SH-SY5Y (cell line): ENCODE measurements at regions not wholly inside any gene's neighbourhood (a gene's known extent, or its start where the extent isn't known, plus 50 kb on each side); places are given as distances from the start of the nearest gene placed in this dataset.
A peak's percentile ranks its signal among the peaks of the same experiment; 100 is the strongest.

Experiments
- GATA2 ChIP-seq: IDR thresholded peaks from 2 replicates; pipeline ENCODE4 v1.6.1; 2011; ENCODE audit warnings: mild to moderate bottlenecking, low read depth, low read length
- GATA3 ChIP-seq: IDR thresholded peaks from 2 replicates; pipeline ENCODE4 v1.6.1; 2011; ENCODE audit warnings: low read depth, mild to moderate bottlenecking, low read length, moderate library complexity

- TF ChIP-seq GATA3 (no peak), GATA2 (no peak)
Measured at GRCh38 chr4:173990126-173990868, 293.2 kb downstream of the FBXO8 start.

GRCh38 chr4:173960398-173960797 lies 323.1 kb downstream of the FBXO8 start:
- no peak for TF ChIP-seq GATA2
- TF ChIP-seq GATA3, result no peak

GRCh38 chr4:173958445-173958844 lies 325.0 kb downstream of the FBXO8 start:
- TF ChIP-seq GATA2 (no peak), GATA3 (no peak)

- peak; percentile 77 for TF ChIP-seq GATA3
- peak; percentile 58; the same call in 1 of the 2 replicates for TF ChIP-seq GATA2
Measured at GRCh38 chr4:173943547-173943946, 339.9 kb downstream of the FBXO8 start.

- TF ChIP-seq GATA3 (no peak), GATA2 (no peak)
Measured at GRCh38 chr4:173940146-173940545, 343.3 kb downstream of the FBXO8 start.

- TF ChIP-seq GATA2 (no peak), GATA3 (no peak)
Measured at GRCh38 chr4:173937631-173938270, 345.7 kb downstream of the FBXO8 start.

- TF ChIP-seq GATA2 (no peak), GATA3 (no peak)
Measured at GRCh38 chr4:173936861-173937260, 346.6 kb downstream of the FBXO8 start.

- peak; percentile 45; the same call in 1 of the 2 replicates for TF ChIP-seq GATA2
- no peak for TF ChIP-seq GATA3
Measured at GRCh38 chr4:173935622-173936405, 347.7 kb downstream of the FBXO8 start.

- TF ChIP-seq GATA3, result no peak
- TF ChIP-seq GATA2, result peak; percentile 78
Measured at GRCh38 chr4:173934933-173935620, 348.4 kb downstream of the FBXO8 start.

GRCh38 chr4:173934201-173934600 lies 349.3 kb downstream of the FBXO8 start:
- TF ChIP-seq GATA2 (no peak), GATA3 (no peak)

- no peak for TF ChIP-seq GATA3
- no peak for TF ChIP-seq GATA2
Measured at GRCh38 chr4:173932701-173933100, 350.8 kb downstream of the FBXO8 start.

- peak; percentile 81 for TF ChIP-seq GATA2
- TF ChIP-seq GATA3, result peak; percentile 92
Measured at GRCh38 chr4:173930329-173930967, 353.0 kb downstream of the FBXO8 start.

- TF ChIP-seq GATA2 (no peak), GATA3 (no peak)
Measured at GRCh38 chr4:173929921-173930320, 353.5 kb downstream of the FBXO8 start.
